IMR-90 (cell line): ENCODE measurements at regions not wholly inside any gene's neighbourhood (a gene's known extent, or its start where the extent isn't known, plus 50 kb on each side); places are given as distances from the start of the nearest gene placed in this dataset.
"Not testable (repeated sequence)": the region's sequence is repeated elsewhere in the genome, so short reads cannot be mapped to it uniquely, and the experiment has no call there.

ENCODE experiments used
- RAD21 ChIP-seq: IDR thresholded peaks from 2 replicates; pipeline ENCODE4 v1.6.1; 2012; ENCODE audit warnings: low read length, improper control_type of control experiment
- SMC3 ChIP-seq: fragments of 150-350 bp; IDR thresholded peaks from 2 replicates; pipeline ENCODE4 v1.6.1; 2016; ENCODE audit warnings: low read depth, mild to moderate bottlenecking, antibody characterized with exemption, low read length, moderate library complexity
- TF ChIP-seq, protein P1 (sequence below): conservative IDR thresholded peaks from 2 replicates; pipeline ENCODE4 v1.5.1; 2012; ENCODE audit warnings: mild to moderate bottlenecking, low read depth, low read length, improper control_type of control experiment

DNA sequence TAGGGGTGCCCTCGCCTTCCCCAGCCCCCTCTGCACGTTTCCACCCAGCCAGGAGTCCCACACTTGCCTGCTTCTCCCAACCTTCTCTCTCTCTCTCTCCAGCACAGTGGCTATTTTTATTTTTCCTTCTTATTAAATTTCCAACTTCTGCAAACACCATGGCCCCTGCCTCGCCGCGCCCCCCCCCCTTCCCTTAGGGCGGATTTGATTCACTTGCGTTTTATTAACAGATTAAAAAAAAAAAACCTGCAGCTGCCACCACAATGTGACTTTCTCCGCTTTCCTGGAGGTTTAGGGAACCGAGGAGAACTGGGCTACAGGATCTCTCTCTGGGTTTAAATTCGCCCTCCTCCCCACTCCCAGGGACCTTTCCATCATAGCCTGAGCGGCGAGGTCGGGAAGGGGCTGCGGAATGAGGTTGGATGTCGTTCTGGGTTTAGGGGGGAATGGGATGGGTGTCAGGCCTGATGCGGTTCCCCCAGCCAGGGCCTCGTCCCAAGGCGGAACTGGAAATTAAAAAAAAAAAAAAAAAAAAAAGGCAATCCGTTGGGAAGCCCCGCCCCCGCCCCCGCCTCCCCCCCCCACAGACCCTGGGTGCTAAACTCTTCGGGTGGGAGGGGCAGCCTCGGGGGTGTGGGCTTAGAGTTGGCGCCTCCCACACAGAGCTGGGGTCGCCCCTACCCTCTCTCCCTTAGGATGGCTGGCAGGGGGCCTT is 87.3 kb upstream of the ADGRL1 start:
- TF ChIP-seq, protein P1, sequence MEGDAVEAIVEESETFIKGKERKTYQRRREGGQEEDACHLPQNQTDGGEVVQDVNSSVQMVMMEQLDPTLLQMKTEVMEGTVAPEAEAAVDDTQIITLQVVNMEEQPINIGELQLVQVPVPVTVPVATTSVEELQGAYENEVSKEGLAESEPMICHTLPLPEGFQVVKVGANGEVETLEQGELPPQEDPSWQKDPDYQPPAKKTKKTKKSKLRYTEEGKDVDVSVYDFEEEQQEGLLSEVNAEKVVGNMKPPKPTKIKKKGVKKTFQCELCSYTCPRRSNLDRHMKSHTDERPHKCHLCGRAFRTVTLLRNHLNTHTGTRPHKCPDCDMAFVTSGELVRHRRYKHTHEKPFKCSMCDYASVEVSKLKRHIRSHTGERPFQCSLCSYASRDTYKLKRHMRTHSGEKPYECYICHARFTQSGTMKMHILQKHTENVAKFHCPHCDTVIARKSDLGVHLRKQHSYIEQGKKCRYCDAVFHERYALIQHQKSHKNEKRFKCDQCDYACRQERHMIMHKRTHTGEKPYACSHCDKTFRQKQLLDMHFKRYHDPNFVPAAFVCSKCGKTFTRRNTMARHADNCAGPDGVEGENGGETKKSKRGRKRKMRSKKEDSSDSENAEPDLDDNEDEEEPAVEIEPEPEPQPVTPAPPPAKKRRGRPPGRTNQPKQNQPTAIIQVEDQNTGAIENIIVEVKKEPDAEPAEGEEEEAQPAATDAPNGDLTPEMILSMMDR, result not testable (repeated sequence)
- TF ChIP-seq SMC3, RAD21: not testable (repeated sequence)
